Uterus (tissue), 3 donors: ENCODE measurements at regions not wholly inside any gene's neighbourhood (a gene's known extent, or its start where the extent isn't known, plus 50 kb on each side); places are given as distances from the start of the nearest gene placed in this dataset.

Source experiments
- DNase-seq, 2 donors: peaks; one replicate each; pipeline ENCODE4 v3.0.0-alpha.2; 2019 to 2020
- H3K27ac ChIP-seq, 2 donors: fragments of 200-600 bp; sonication (generic); 1 replicate in 1 of 2; 2 replicates in 1 of 2; pipeline ENCODE4 v1.5.1; 2016 to 2018
- H3K27me3 ChIP-seq, 2 donors: fragments of 200-600 bp; sonication (generic); one replicate each; pipeline ENCODE4 v1.5.1; 2018 to 2019; ENCODE audit warnings: control low read depth in 1 of 2
- H3K36me3 ChIP-seq, 2 donors: fragments of 200-600 bp; sonication (generic); one replicate each; pipeline ENCODE4 v1.5.1; 2019; ENCODE audit warnings: control low read depth in 1 of 2
- H3K4me1 ChIP-seq, 2 donors: fragments of 200-600 bp; sonication (generic); one replicate each; pipeline ENCODE4 v1.5.1; 2018 to 2019; ENCODE audit warnings: control low read depth in 1 of 2
- H3K4me3 ChIP-seq, 2 donors: fragments of 200-600 bp; sonication (generic); 1 replicate in 1 of 2; 2 replicates in 1 of 2; pipeline ENCODE4 v1.5.1; 2018 to 2019; ENCODE audit warnings: mild to moderate bottlenecking in 1 of 2
- H3K9me3 ChIP-seq, 2 donors: fragments of 200-600 bp; sonication (generic); one replicate each; pipeline ENCODE4 v1.5.1; 2019; ENCODE audit warnings: control low read depth in 1 of 2
- POLR2A ChIP-seq, 2 donors: fragments of 450-650 bp; IDR thresholded peaks; one replicate each; pipeline ENCODE4 v1.6.1; 2016; ENCODE audit warnings: antibody characterized with exemption in 2 of 2, mild to moderate bottlenecking in 1 of 2, moderate library complexity in 1 of 2
- intact Hi-C: fragments of 100-400 bp; cut with DNase I; formaldehyde crosslinking; loops from one replicate; pipeline ENCODE4 v1.15.1; 2023; ENCODE audit warnings: low total_unique reads
- TF ChIP-seq, protein P1 (sequence below), 4 experiments: fragments of 200-600 bp in 2 of 4; fragments of 450-650 bp in 2 of 4; sonication (generic) in 2 of 4; IDR thresholded peaks; one replicate each; pipeline ENCODE4 v1.5.1; 2016 to 2019; ENCODE audit warnings: antibody characterized with exemption in 4 of 4, mild to moderate bottlenecking in 2 of 4, moderate library complexity in 1 of 4
- donor health status: DM: yes; HTN: yes; CAD: no.

DNA sequence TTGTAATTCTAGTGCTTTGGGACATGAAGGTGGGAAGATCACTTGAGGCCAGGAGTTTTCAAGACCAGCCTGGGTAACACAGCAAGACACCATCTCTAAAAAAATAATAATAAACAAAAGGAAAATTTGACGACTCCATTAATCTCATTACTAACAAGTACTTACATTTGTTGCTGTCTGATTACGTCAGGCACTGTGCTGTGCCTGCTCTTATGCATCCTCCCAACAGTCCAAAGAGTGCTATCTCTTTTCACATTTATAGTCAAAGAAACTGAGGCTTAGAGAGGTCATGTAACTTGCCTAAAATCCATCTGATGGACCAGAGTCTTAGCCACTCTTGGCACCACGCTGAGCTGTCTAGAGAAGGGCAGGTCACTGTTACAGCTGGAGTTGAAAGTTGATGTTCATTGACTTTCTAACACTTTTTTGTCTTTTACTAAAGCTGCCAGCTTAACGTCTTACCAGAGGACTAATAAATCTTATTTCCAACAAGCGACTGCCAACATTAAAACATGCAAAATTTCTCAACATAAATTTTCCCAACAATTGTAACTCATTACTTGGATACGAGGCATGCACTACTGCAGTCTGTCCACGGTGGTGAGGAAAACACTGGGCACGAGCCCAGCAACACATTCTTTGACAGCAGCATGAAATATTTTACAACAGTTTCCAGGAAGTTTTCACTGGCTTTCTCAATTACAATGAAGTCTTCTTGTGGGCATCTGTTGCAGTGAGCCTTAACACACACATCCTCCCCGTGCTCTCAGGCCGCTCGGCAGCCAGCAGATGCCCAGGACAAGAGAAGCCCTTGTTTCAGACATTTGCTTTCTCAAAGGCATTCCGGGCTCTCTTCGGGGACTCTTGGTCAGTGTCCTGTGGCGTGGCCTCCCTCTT lies 262.9 kb upstream of the PROX1 start:
- H3K36me3 ChIP-seq: no peaks in the 10 kb centered on the region
- intact Hi-C loops: no loop called here
- H3K9me3 ChIP-seq: no peaks in the 10 kb centered on the region
- H3K27ac ChIP-seq: no peak overlapping the region
- H3K4me3 ChIP-seq: no peak overlapping the region
- peak; percentile 18 to 35 for DNase-seq
- H3K4me1 ChIP-seq: no peaks in the 10 kb centered on the region
- no peaks in the 10 kb centered on the region for H3K27me3 ChIP-seq
- TF ChIP-seq, protein P1, sequence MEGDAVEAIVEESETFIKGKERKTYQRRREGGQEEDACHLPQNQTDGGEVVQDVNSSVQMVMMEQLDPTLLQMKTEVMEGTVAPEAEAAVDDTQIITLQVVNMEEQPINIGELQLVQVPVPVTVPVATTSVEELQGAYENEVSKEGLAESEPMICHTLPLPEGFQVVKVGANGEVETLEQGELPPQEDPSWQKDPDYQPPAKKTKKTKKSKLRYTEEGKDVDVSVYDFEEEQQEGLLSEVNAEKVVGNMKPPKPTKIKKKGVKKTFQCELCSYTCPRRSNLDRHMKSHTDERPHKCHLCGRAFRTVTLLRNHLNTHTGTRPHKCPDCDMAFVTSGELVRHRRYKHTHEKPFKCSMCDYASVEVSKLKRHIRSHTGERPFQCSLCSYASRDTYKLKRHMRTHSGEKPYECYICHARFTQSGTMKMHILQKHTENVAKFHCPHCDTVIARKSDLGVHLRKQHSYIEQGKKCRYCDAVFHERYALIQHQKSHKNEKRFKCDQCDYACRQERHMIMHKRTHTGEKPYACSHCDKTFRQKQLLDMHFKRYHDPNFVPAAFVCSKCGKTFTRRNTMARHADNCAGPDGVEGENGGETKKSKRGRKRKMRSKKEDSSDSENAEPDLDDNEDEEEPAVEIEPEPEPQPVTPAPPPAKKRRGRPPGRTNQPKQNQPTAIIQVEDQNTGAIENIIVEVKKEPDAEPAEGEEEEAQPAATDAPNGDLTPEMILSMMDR (IDR thresholded peaks at IDR 0.05): no peak
- no peak for TF ChIP-seq POLR2A (IDR thresholded peaks at IDR 0.05)

DNA sequence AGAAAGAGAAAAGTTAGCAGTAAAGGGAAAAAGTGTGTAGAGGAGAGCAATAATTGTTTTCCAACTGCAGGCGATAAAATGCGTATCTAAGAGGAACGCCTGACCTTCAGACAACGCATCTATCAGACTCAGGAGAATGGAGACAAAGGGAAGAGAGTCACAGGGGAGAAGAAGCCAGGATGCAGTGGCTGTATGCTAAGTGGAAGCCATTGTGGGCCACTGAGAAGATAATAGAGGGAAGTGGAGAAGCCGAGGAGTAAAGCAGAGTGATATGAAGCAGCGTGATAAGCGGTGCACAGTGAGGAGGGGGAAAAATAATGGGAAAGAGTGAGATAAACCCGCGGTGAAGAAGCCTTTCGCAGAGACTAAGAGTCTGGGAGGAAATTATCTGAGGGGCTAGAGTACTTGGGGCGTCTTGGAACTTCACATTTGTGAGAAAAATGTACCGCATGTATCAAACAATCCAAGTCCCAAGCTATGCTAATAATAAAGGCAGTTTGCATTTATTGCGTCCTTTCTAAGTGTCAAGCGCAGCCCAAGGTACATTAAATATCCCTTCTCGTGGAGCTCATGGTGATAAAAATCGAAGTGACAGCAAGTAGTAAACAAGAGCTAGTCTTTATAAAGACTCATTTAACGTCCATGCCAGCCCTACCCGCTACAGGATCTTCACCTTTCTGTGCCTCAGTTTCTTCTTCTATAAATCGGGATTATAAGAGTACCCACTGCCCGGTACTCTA lies 259.8 kb upstream of the PROX1 start:
- Histone ChIP-seq H3K9me3 (no peaks in the 10 kb centered on the region), H3K27ac (no peak overlapping the region), H3K4me1 (no peaks in the 10 kb centered on the region), H3K27me3 (no peaks in the 10 kb centered on the region), H3K4me3 (no peak overlapping the region), H3K36me3 (no peaks in the 10 kb centered on the region)
- intact Hi-C loops: no loop called here
- TF ChIP-seq, protein P1 (IDR thresholded peaks at IDR 0.05): no peak
- no peak for TF ChIP-seq POLR2A (IDR thresholded peaks at IDR 0.05)
- DNase-seq: no peak

DNA sequence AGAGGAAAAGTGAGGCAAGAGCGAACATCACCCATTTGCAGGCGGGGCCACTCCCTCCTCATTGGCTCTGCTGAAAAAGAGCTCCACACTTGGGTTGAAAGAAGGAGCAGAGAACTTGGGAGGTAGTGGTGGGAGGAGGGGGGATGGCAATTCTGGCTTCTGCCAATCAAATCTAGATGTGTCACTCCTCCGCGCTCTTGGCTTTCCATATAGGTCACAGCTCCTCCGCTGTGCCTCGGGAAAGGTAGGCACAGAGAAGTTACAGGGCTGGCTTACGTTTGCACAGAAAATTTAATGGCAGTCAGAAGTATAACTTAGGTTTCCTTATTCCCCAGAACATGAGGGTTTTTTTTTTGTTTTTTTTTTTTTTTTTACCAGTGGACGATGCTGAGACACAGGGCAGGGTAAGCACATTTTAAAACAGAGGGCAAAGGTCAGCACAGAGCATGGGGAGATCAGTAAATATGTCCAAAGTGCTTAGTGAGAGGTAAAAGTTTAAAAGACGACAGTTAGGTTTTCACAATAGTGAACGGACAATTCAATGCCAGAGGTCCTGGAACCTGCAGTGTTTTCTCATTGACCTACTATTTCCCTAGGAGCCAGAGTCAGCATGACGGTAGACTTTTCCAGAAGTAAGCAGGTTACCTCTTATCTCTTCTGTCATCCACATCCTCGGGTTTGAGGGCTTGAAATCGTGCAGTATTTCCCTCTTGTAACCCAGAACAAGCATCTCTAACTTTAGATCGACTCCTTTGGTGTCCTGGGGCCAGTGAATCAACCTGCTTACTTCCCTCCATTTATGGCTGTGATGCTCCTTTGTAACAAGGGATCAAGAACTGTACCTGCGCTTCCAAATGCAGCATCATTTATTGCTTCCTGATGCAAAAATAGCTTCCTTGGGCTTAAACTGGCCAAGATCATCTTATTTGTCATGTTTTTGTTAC lies 258.9 kb upstream of the PROX1 start:
- DNase-seq: no peak
- no peaks in the 10 kb centered on the region for H3K27me3 ChIP-seq
- H3K27ac ChIP-seq: no peak overlapping the region
- intact Hi-C loops: no loop called here
- H3K4me1 ChIP-seq: no peaks in the 10 kb centered on the region
- H3K4me3 ChIP-seq: no peak overlapping the region
- TF ChIP-seq, protein P1 (IDR thresholded peaks at IDR 0.05): no peak
- no peak for TF ChIP-seq POLR2A (IDR thresholded peaks at IDR 0.05)
- H3K9me3 ChIP-seq: no peaks in the 10 kb centered on the region
- H3K36me3 ChIP-seq: no peaks in the 10 kb centered on the region

DNA sequence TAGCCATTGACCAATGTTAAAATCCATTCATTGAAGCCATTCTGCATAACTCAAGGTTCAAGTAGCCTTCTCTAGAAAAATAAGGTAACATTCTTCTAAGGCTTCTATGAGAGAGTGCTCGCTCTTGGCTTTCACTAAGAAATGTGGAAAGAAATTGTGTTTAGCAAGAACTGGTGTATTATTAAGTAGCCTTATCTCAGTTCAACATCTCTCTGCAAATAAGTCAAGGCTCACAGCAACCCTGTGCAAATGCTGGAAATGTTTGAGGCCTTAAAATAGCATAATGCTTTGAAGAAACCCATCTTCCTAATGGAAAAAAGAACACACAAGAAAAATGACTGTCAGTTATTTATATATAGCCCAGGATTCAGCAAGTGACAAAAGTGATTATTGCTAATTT lies 254.1 kb upstream of the PROX1 start:
- Histone ChIP-seq H3K9me3 (no peaks in the 10 kb centered on the region), H3K27me3 (no peaks in the 10 kb centered on the region), H3K36me3 (no peaks in the 10 kb centered on the region), H3K27ac (no peak overlapping the region), H3K4me3 (no peak overlapping the region), H3K4me1 (no peaks in the 10 kb centered on the region)
- no peak for TF ChIP-seq POLR2A (IDR thresholded peaks at IDR 0.05)
- TF ChIP-seq, protein P1 (IDR thresholded peaks at IDR 0.05): no peak
- DNase-seq: no peak
- intact Hi-C loops: no loop called here
